ENCODE measurements at regions not wholly inside any gene's neighbourhood (a gene's known extent, or its start where the extent isn't known, plus 50 kb on each side); places are given as distances from the start of the nearest gene placed in this dataset.

- POLR2A ChIA-PET (ENCODE audit: partially characterized antibody), result no interaction called here
Observed at GRCh38 chr10:117924820-117925219, 121.9 kb downstream of the RAB11FIP2 start.

More at GRCh38 chr10:117924820-117925219, 121.9 kb downstream of the RAB11FIP2 start:
- Histone ChIP-seq H3K23me2 (ENCODE audit: low read depth, low read length) (peaks cover 2% of the 10 kb centered on the region; the same call in 1 of the 2 replicates), H2BK15ac (ENCODE audit: low read length) (no peak overlapping the region), H3K56ac (replicated peaks; ENCODE audit: insufficient read length, low read depth, low read length) (no peak overlapping the region), H3K9ac (replicated peaks in 1 of 4; ENCODE audit: extremely low read depth in 1 of 4, low read depth in 3 of 4, low read length in 3 of 4) (no peak overlapping the region), H2BK120ac (replicated peaks; ENCODE audit: low read depth, low read length) (no peak overlapping the region), H4K8ac (ENCODE audit: extremely low read depth, insufficient read depth, low read length) (no peak overlapping the region), H2BK12ac (ENCODE audit: low read depth, low read length) (no peak overlapping the region), H3K4ac (replicated peaks; ENCODE audit: insufficient read length, low read depth, low read length) (no peak overlapping the region), H3K14ac (ENCODE audit: insufficient read length) (no peak overlapping the region), H4K5ac (ENCODE audit: insufficient read length, low read depth, low read length) (no peak overlapping the region), H3K79me2 (ENCODE audit: control insufficient read depth in 1 of 2, insufficient read depth in 2 of 2, low read length in 2 of 2) (no peaks in the 10 kb centered on the region; a peak in 1 of 4 replicates), H4K20me1 (replicated peaks in 1 of 2; ENCODE audit: control insufficient read depth in 1 of 2, insufficient read depth in 2 of 2, low read length in 2 of 2) (no peaks in the 10 kb centered on the region), H3K4me1 (replicated peaks in 1 of 4; ENCODE audit: control insufficient read depth in 3 of 4, insufficient read depth in 4 of 4, low read length in 3 of 4) (peaks cover 2 to 6% (median 4%) of the 10 kb centered on the region in 4 experiments; a peak in 4 of 7 replicates), H3K23ac (ENCODE audit: insufficient read length) (no peak overlapping the region), H3K27ac (ENCODE audit: low read depth, low read length) (no peak overlapping the region), H3K4me2 (ENCODE audit: insufficient read depth in 1 of 2, low read depth in 2 of 2, low read length in 2 of 2) (no peak overlapping the region), H2BK5ac (ENCODE audit: low read depth, low read length) (no peak overlapping the region), H2AK5ac (ENCODE audit: low read depth, low read length) (no peak overlapping the region; the same call in 1 of the 2 replicates), H3K79me1 (ENCODE audit: low read depth, low read length) (no peaks in the 10 kb centered on the region), H3K9me3 (ENCODE audit: insufficient read depth in 2 of 2, low read depth in 1 of 2, low read length in 1 of 2) (no peaks in the 10 kb centered on the region), H3K18ac (ENCODE audit: extremely low read depth, low read length) (no peak overlapping the region), H2AFZ (ENCODE audit: low read length) (peak overlapping the region; percentile 20; the same call in 1 of the 2 replicates), H3K4me3 (ENCODE audit: extremely low read depth in 1 of 4, insufficient read depth in 2 of 4, low read depth in 3 of 4, low read length in 4 of 4) (no peak overlapping the region), H3K36me3 (ENCODE audit: control insufficient read depth in 2 of 4, insufficient read depth in 4 of 4, low read length in 3 of 4) (no peaks in the 10 kb centered on the region), H3K27me3 (replicated peaks in 1 of 4; ENCODE audit: control insufficient read depth in 3 of 4, extremely low read depth in 1 of 4, insufficient read depth in 3 of 4, low read length in 3 of 4) (no peaks in the 10 kb centered on the region), H2BK20ac (ENCODE audit: low read length) (no peak overlapping the region), H4K91ac (replicated peaks; ENCODE audit: insufficient read length, low read length) (peak overlapping the region; percentile 75)
- TF ChIP-seq RFX5 (IDR thresholded peaks at IDR 0.05; ENCODE audit: borderline replicate concordance, low read depth, low read length) (no peak), BCL11A (IDR thresholded peaks at IDR 0.05; ENCODE audit: low read depth in 2 of 2, low read length in 2 of 2) (no peak), SIX5 (IDR thresholded peaks at IDR 0.05; ENCODE audit: low read depth, low read length) (no peak)
- CTCF ChIA-PET (ENCODE audit: partially characterized antibody), result interaction anchor here (1.0 to 1.1 kb wide), 2 partner anchors 289 to 334 kb away, joined by 3 read pairs; no protein-coding TSS in a partner anchor
- WGBS, 2 experiments (ENCODE audit: extremely low coverage in 1 of 2, insufficient coverage in 1 of 2, insufficient read length in 1 of 2, insufficient replicate concordance in 2 of 2, low coverage in 1 of 2, low lambda C conversion rate in 2 of 2, missing lambda C conversion rate in 1 of 2), result 88% methylated on average over 8 of the region's 8 CpGs; no CpG with 5 or more reads in 1 of the 2 experiments
- DNase-seq (ENCODE audit: low read depth in 1 of 2, low spot score in 2 of 2) (no peak), FAIRE-seq (no peak)

Measured in H1 (cell line).